Small intestine (tissue), 7 donors: ENCODE measurements at regions not wholly inside any gene's neighbourhood (a gene's known extent, or its start where the extent isn't known, plus 50 kb on each side); places are given as distances from the start of the nearest gene placed in this dataset.

Experiments used
- DNase-seq, 2 donors: peaks; one replicate each; pipeline versions ENCODE4 v3.0.0 to v3.0.0-alpha.2; 2013
- FAIRE-seq: peaks from 2 replicates; lab custom pipeline; 2012; peaks lifted over from hg19 to GRCh38; lab: Jason Lieb, UNC
- H3K27ac ChIP-seq, 3 donors: one replicate each; pipeline ENCODE4 v1.5.1; 2013; ENCODE audit warnings: low read length in 2 of 3, mild to moderate bottlenecking in 2 of 3, control low read depth in 1 of 3, inconsistent platforms in 1 of 3, low read depth in 1 of 3, moderate library complexity in 1 of 3
- H3K27me3 ChIP-seq, 3 donors: one replicate each; pipeline ENCODE4 v1.6.1; 2013; ENCODE audit warnings: low read length in 3 of 3, inconsistent platforms in 1 of 3; ENCODE audit not compliant: control insufficient read depth in 3 of 3, insufficient read depth in 3 of 3
- H3K36me3 ChIP-seq, 3 donors: one replicate each; pipeline ENCODE4 v1.6.1; 2013; ENCODE audit warnings: low read length in 3 of 3, inconsistent platforms in 1 of 3, low read depth in 1 of 3, mild to moderate bottlenecking in 1 of 3, moderate library complexity in 1 of 3; ENCODE audit not compliant: control insufficient read depth in 3 of 3, insufficient read depth in 2 of 3
- H3K4me1 ChIP-seq, 3 donors: one replicate each; pipeline ENCODE4 v1.6.1; 2013; ENCODE audit warnings: low read length in 2 of 3, inconsistent platforms in 1 of 3, low read depth in 1 of 3, mild to moderate bottlenecking in 1 of 3, moderate library complexity in 1 of 3; ENCODE audit not compliant: control insufficient read depth in 3 of 3, insufficient read depth in 2 of 3
- H3K4me3 ChIP-seq, 3 donors: one replicate each; pipeline ENCODE4 v1.5.1; 2013; ENCODE audit warnings: low read length in 3 of 3, control low read depth in 1 of 3, inconsistent platforms in 1 of 3, low read depth in 1 of 3, mild to moderate bottlenecking in 1 of 3, moderate library complexity in 1 of 3
- H3K9me3 ChIP-seq, 2 donors: one replicate each; pipeline ENCODE4 v1.6.1; 2013; ENCODE audit warnings: low read depth in 1 of 2, low read length in 1 of 2; ENCODE audit not compliant: control insufficient read depth in 2 of 2, insufficient read depth in 1 of 2
- WGBS, 3 donors: extraction: QIAGEN DNeasy Blood & Tissue Kit; methylation state at CpG; one replicate each; pipeline ENCODE4 v1.1.7; 2013; 5-methylcytosine and 5-hydroxymethylcytosine counted together
- donor health status: healthy with polysubstance abuse.
- donor health status: control.
- donor health status: control.
- donor health status: Bipolar disorder and iron deficiency.
- donor health status: healthy.

DNA sequence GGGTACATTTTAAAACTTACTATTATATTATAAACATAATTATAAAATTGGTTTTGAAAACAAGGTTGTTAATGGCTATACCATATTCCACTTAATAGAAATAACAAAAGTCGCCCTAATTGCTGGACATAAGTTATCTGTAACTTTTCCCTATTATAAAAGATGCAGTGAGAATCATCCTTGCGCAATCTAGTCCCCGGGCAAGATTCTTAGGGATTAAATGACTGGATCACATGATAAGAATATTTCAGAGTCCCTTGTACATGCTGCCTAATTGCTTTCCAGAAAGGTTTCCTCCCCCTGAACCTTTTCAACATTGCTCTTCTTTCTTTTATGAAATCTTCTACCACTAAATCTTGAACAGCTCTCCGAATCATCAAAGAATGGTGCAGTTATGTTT lies 479.8 kb upstream of the MKI67 start:
- FAIRE-seq: no peak
- WGBS, 3 donors: 40 to 68% (median 45%) methylated on average over 4 of the region's 4 CpGs
- Histone ChIP-seq H3K27me3 (no peaks in the 10 kb centered on the region), H3K36me3 (no peaks in the 10 kb centered on the region), H3K4me3 (no peak overlapping the region), H3K4me1 (no peaks in the 10 kb centered on the region), H3K9me3 (no peaks in the 10 kb centered on the region), H3K27ac (no peak overlapping the region)
- DNase-seq: peak; percentile 8 to 10

DNA sequence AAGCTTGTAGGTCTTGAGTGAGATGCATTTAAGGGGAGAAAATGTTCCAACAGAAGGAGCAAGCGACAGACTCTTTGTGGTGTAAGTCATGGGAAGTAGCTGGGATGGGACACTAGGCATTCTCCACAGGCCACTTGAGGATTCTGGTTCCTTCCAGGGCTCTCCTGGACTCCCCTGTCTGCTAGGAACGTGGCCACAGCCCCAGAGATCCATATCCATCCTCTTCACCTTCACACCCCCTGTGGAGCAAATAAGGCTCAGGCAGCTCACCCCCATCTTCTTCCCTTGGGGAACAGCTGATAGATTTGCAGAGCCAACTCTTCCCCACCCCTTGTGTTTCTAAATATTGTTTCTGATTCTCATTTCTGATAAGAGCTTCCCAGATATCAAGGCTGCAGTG lies 482.6 kb upstream of the MKI67 start:
- Histone ChIP-seq H3K4me1 (no peaks in the 10 kb centered on the region), H3K4me3 (no peak overlapping the region), H3K36me3 (no peaks in the 10 kb centered on the region), H3K27me3 (no peaks in the 10 kb centered on the region), H3K27ac (no peak overlapping the region), H3K9me3 (no peaks in the 10 kb centered on the region)
- WGBS, 3 donors: 74 to 77% (median 75%) methylated on average over 2 of the region's 2 CpGs
- DNase-seq (no peak), FAIRE-seq (no peak)

DNA sequence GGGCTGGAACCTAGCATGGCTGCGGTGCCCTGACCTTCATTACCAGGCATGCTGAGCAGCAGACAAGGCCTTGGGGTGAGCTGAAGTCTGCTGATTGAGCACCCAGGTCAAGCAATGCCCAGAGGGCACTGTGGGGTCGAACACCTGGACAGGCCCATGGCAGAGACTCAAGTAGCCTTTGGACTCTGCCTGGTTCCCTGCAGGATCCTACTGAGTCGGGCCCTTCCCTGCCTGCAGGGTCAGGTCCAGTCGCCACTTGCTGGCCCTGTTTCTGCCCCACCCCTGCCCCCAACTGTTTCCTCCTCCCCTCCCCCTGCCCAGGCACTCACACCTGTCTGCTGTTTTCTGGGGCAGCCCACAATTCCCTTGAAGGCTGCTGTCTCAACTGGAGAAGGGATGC lies 483.2 kb upstream of the MKI67 start:
- H3K4me3 ChIP-seq: no peak overlapping the region
- no peaks in the 10 kb centered on the region for H3K36me3 ChIP-seq
- no peaks in the 10 kb centered on the region for H3K4me1 ChIP-seq
- H3K9me3 ChIP-seq: no peaks in the 10 kb centered on the region
- no peak overlapping the region for H3K27ac ChIP-seq
- 36 to 70% (median 43%) methylated on average over 4 of the region's 4 CpGs for WGBS, 3 donors
- peak in 1 of 2 donors; percentile 37 for DNase-seq
- H3K27me3 ChIP-seq: no peaks in the 10 kb centered on the region
- no peak for FAIRE-seq

DNA sequence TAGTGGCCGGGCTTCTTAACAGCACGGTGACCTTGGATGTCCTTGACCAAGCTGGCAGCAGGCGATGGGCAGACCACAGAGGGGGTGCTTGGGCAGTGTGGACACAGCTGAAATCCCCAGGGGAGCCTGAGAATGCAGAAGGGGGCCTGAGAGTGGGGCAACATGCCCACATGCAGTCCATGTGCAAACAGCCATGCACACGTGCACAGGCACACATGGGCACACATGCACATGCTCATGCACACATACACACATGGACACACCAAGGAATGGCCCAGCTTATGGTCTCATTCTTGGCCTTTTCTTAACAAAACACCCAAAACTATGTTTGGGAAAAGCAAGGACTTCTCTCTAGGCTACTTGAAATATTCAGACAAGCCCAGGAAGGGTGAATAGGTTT lies 483.9 kb upstream of the MKI67 start:
- Histone ChIP-seq H3K27ac (no peak overlapping the region), H3K4me3 (no peak overlapping the region), H3K27me3 (no peaks in the 10 kb centered on the region), H3K9me3 (no peaks in the 10 kb centered on the region), H3K4me1 (no peaks in the 10 kb centered on the region), H3K36me3 (no peaks in the 10 kb centered on the region)
- no peak for DNase-seq
- no peak for FAIRE-seq
- 73 to 87% (median 82%) methylated on average over 4 of the region's 4 CpGs for WGBS, 3 donors

DNA sequence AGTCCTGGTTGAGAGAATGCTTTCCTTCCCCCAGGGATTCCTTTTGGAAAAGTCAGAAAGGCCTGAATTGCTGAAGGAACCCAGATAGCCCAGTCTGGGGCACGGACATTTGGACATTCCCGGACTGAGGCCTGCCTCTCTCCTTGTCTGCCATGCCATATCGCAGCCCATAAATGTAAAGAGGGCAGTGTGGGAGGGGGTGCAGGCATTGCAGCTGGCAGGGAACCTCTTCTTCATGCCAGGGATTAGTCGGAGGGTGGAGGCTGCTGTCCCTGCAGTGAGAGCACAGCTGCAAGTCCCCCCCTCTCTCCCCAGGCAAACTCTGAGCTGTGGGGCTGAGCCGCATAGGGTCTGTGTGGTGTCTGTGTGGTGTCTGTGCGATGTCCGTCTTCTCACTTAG lies 486.0 kb upstream of the MKI67 start:
- no peaks in the 10 kb centered on the region for H3K9me3 ChIP-seq
- WGBS, 3 donors: 91 to 93% (median 92%) methylated on average over 7 of the region's 7 CpGs
- no peak for FAIRE-seq
- H3K36me3 ChIP-seq: no peaks in the 10 kb centered on the region
- no peak for DNase-seq
- H3K27ac ChIP-seq: no peak overlapping the region
- no peaks in the 10 kb centered on the region for H3K4me1 ChIP-seq
- H3K4me3 ChIP-seq: no peak overlapping the region
- H3K27me3 ChIP-seq: no peaks in the 10 kb centered on the region

DNA sequence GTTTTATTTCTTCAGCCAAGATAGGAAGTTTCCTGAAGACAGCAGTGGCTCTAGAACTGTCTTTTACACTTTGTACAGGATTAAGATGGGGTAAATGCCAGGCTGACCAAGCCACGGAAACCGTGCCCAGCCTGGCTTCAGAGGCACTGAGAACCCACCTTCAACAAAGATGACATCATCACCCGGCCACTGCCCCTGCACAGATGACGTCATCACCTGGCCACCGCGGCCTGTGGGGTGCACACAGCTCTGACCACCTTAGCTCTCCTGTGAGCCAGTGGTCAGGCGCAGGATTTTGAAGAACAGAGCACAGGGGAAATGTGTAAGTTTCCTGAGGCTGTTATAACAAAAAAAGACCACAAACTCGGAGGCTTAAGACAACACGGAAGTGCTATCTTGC lies 486.4 kb upstream of the MKI67 start:
- H3K4me3 ChIP-seq: no peak overlapping the region
- no peak overlapping the region for H3K27ac ChIP-seq
- no peak for DNase-seq
- no peaks in the 10 kb centered on the region for H3K9me3 ChIP-seq
- no peaks in the 10 kb centered on the region for H3K4me1 ChIP-seq
- H3K36me3 ChIP-seq: no peaks in the 10 kb centered on the region
- no peaks in the 10 kb centered on the region for H3K27me3 ChIP-seq
- WGBS, 3 donors: 87 to 94% (median 91%) methylated on average over 9 of the region's 9 CpGs
- FAIRE-seq: no peak

DNA sequence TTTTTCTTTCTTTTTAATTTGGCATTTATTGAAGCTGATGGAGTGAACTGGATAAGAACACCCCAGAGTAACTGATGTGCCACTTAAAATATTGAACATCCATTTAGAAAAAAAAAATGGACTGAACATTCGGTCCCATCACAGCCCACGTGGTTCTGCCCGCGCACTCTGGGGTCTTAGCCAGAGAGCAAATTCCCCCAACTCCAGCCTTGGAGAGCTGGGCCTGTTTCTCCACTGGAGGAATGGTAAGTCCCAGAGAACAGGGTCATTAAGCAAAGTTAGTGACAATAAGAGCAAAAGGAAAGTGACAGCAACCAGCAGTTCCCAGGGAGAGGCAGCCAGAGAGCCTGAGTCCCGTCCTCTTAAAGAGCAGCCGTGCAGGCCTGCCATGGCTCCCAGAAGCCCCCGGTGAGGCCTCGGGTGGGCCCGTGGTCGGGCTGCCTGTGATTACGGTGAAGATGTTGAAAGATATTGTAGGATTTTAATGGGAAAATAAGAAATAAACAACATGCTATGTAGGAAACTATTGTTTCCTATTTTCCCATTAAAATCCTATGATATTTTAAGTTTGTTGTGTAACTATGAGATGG lies 487.9 kb upstream of the MKI67 start:
- H3K27me3 ChIP-seq: no peaks in the 10 kb centered on the region
- DNase-seq (no peak), FAIRE-seq (no peak)
- H3K27ac ChIP-seq: no peak overlapping the region
- no peaks in the 10 kb centered on the region for H3K9me3 ChIP-seq
- H3K4me1 ChIP-seq: no peaks in the 10 kb centered on the region
- 86 to 90% (median 88%) methylated on average over 11 of the region's 11 CpGs for WGBS, 3 donors
- no peaks in the 10 kb centered on the region for H3K36me3 ChIP-seq
- no peak overlapping the region for H3K4me3 ChIP-seq

DNA sequence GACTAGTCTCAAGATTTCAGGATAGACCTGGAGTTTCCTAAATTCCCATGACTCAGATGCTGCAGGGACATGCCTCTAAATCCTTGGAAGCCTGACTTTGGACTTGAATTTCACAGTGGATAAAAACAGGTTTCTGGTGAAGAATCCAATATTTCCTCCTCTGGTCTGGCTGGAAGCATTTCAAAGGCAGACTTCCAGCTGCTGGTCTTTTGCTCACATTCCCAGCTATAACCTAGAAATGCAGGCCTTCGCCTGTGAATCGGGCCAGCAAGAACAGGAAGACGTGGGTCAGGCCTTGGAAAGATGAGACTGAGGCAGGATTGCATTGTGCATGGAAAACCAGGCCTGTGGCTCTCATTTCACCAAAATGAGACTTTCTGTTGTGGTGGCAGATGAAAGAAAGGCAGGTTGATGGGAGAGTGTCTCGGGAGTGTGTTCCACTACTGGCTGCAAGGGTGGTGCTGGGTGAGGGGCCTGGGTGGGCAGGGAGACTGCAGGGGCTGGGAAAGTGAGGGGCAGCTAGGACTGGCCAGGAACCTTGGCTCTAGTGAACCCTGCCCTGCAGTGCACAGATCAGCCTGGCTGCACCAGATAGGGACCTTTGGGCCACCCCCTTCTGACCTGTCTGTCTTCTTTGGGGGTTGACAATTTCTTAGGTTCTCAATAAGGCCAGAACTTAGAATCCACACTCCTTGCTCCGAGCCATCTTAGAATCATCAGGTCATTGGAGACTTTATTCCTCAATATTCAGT lies 488.8 kb upstream of the MKI67 start:
- no peaks in the 10 kb centered on the region for H3K27me3 ChIP-seq
- no peak overlapping the region for H3K4me3 ChIP-seq
- FAIRE-seq (no peak), DNase-seq (no peak)
- no peaks in the 10 kb centered on the region for H3K4me1 ChIP-seq
- no peaks in the 10 kb centered on the region for H3K9me3 ChIP-seq
- no peak overlapping the region for H3K27ac ChIP-seq
- H3K36me3 ChIP-seq: no peaks in the 10 kb centered on the region
- 75 to 82% (median 77%) methylated on average over 5 of the region's 5 CpGs for WGBS, 3 donors

DNA sequence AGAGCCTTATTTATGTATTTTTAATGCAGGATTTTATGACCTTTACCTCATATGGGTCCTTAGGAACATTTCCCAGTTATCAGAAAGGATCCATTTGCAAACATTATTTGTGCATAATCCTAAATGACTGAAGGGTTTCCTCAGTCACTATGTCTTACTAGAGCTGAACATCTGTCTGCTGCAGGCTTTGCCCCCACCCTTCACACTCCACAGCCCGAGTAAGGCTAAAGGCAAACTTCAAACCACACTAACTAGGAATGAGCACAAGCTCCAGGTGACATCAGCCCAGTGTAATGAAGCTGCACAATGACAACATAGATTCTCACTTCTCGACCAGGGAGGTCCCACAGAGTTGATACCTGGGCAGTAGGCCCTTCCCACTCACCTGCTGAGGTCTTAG lies 491.3 kb upstream of the MKI67 start:
- Histone ChIP-seq H3K36me3 (no peaks in the 10 kb centered on the region), H3K9me3 (no peaks in the 10 kb centered on the region), H3K4me1 (no peaks in the 10 kb centered on the region), H3K27me3 (no peaks in the 10 kb centered on the region), H3K4me3 (no peak overlapping the region), H3K27ac (no peak overlapping the region)
- FAIRE-seq: no peak
- WGBS, 3 donors: 25 to 57% (median 35%) methylated on average over 2 of the region's 2 CpGs
- DNase-seq: no peak
